NOMO-1 (cell line): ENCODE measurements at regions not wholly inside any gene's neighbourhood (a gene's known extent, or its start where the extent isn't known, plus 50 kb on each side); places are given as distances from the start of the nearest gene placed in this dataset.
A peak's percentile ranks its signal among the peaks of the same experiment; 100 is the strongest.
"Not testable (repeated sequence)": the region's sequence is repeated elsewhere in the genome, so short reads cannot be mapped to it uniquely, and the experiment has no call there.

Source experiments
- DNase-seq, 2 experiments: peaks; one replicate each; lab custom pipeline; 2025; ENCODE audit not compliant: unreplicated experiment in 2 of 2; lab: John Stamatoyannopoulos, UW

DNA sequence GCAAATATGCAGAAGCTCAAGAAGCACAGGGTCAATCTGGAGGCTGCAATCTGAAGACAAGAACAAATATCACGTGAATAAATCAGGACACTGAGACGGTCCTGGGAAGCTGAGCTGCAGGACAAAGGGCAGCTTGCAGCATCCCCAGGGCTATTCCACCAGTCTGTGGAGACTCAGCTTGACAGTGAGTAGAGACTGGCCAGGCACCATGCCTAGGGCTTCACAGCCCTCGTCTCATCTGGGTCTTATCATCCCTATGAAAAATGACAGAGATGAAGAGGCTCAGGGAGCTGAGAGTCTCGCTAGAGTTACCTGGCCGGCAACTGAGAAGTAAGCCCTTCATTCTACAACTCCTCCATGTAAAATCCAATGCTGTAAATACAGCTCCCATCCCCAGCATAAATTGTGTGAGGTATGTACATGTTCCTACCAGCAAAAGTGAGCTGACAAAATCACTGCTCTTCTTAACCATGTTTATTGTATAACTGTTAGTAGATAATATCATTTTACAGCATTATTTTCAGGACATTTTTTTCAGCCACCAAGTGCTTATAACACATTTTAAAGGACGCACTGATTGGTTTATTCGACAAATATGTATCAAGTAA is 186.6 kb upstream of the IGFBP3 start:
- no peak for DNase-seq

- no peak for DNase-seq
Measured at GRCh38 chr7:46100521-46100920, 179.4 kb upstream of the IGFBP3 start.

DNA sequence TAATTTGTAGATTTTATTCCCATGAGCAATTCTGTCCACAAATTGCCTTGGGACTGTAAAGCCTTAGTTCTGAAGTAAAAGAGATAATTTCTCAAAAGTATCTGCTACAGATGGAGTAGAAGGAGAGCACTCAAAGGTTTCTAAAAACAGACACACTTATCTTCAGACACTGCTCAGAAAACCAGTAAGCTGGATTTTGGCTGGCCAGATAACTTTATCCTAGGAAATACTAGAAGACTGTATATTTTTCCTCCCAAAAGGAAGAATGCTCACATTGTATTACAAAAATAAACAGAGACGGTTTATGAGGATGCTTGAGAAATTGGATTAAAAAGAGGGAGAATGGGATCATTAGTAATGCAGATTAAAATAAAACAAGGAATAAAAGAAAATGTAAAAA is 178.0 kb upstream of the IGFBP3 start:
- DNase-seq, result no peak

DNA sequence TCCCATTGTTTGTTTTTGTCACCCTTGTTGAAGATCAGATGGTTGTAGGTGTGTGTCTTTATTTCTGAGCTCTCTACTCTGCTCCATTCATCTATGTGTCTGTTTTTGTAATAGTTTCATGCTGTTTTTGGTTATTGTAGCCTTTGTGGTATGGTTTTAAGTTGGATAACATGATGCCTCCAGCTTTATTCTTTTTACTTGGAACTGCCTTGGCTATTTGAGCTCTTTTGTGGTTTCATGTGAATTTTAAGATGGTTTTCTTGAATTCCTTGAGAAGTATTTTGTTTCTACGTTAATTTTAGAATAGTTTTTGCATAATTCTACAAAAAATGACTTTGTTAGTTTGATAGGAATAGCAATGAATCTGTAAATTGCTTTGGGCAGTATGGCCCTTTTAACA is 170.0 kb upstream of the IGFBP3 start:
- no peak for DNase-seq

DNA sequence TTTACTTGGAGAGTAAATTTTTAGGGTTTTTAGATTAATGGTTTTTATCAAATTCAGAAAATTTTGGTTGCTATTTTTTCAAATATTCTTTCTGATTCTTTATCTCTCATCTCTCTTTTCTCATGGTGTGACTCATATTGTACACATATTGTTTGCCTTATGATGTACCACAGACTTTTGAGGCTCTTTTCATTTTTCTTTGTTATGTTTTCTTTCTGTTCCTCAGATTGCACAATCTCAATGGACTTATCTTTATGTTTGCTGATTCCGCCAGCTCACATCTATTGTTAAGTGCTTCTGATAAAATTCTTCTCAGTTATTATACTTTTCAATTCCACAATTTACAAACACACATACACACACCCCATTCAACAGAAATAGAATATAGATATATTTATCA is 168.2 kb upstream of the IGFBP3 start:
- DNase-seq, result no peak

GRCh38 chr7:46088486-46088885 is 167.4 kb upstream of the IGFBP3 start:
- DNase-seq, result not testable (repeated sequence)

DNA sequence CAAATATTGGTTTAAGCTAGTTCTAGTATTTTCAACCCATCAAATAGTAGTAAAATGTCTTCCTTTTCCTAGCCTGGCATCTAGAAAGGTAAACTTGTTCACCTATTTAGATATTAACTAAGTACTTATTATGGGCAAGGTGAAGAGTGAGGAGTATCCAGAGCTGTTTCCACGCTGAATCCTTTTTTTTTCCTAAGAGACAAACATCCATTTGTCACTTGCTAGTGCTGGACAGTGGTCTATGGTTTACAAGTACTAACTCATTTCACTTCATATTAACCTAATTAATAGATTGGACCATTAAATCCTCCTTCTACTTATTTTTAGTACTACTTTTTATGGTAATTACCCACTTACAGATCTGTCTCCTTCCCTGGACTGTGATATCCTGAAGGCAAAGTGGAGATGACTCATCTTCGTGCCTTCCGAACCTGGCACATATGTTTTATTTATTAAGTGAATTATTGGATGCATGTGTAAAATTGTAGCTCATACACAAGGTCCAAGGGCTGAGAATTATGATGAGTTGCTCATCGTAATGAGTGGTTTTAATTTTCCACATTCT is 159.6 kb upstream of the IGFBP3 start:
- DNase-seq, result no peak

DNA sequence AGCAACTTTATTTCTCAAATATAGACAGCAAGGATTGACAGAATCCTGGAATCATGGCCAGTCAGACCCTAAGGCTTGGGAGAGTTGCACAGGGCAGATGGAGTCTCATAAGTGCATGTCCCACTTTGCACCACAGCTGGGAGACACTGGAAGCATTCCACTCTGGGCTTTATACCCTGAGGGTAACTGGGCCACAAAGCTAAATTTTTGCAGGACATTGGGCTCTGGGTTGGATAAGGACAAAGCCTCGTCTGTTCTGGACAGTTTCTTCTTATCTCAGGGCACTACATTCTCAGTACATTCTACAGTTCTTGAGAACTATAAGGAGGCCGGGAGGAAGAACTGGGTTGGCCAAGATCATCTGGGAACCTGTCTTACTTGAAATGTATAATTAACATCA is 158.3 kb upstream of the IGFBP3 start:
- no peak for DNase-seq

DNA sequence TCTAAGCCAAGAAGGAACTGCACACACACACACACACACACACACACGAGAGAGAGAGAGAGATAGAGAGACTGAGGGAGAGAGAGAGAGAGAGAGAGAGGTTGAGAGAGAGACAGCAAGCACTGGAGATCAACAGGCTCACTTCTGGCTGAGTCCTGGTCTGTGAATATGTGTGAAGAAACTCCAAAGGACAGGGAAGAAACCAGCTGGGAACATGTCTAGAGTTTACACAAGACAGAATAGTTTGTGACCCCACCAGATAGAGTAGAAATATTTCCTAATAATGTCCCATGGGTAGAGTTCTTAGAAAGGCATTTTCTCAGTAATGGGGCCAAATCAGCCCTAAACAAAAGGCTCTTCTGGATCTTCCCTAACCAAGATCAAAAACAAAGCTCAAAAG is 155.5 kb upstream of the IGFBP3 start:
- DNase-seq, result no peak

GRCh38 chr7:46072722-46073121 is 151.7 kb upstream of the IGFBP3 start:
- no peak for DNase-seq

DNA sequence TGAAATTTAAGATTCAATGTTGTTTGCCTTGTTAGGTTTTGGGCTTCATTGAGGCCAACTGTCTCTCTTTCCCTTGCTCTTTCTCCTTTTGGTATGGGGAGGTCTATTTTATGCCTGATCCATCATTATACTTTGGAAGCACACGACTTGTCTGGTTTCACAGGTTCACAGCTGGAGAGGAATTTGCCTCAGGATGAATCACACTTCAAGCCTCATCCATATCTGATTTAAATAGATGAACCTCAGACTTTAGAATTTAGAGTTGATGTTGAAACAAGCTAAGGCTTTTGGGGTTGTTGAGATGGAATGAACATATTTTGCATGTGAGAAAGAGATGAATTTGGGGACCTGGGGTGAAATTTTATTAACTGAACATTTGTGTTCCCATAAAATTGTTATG is 150.5 kb upstream of the IGFBP3 start:
- no peak for DNase-seq

GRCh38 chr7:46071076-46071475 is 150.0 kb upstream of the IGFBP3 start:
- DNase-seq, result no peak

- DNase-seq, result no peak
Measured at GRCh38 chr7:46068159-46068558, 147.1 kb upstream of the IGFBP3 start.

DNA sequence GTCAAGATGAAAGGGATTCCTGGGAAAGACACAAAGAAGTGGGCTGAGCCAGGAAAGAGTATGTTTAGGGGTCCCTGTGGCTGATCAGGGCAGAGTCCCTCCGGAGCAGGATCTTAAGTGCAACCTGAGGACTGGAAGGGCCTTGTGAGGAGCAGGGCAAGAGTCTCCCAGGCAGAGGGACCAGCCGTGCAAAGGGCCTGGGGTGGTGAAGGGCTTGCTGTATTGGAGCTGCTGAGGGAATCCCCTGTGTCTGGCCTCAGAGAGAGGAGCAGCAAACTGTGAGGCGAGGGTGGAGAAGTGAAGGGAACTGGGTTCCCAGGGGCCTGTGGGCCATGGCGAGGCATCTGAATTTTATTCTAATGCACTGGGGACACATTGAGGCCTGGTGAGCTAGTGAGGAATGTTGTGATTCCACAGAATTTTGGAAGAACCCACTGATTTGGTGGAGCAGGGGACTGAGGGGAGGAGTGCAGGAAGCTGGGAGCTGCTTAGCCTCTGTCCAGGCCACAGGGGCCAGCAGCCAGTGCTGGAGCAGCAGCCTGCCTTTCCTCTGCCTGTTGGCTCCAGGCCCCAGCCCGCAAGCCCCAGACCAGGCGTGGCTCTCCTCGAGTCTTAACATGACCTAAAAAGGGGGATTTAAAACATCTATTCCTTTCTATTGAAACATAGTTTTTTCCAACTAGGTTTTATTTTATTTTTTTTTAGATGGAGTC is 138.4 kb upstream of the IGFBP3 start:
- DNase-seq, result no peak

DNA sequence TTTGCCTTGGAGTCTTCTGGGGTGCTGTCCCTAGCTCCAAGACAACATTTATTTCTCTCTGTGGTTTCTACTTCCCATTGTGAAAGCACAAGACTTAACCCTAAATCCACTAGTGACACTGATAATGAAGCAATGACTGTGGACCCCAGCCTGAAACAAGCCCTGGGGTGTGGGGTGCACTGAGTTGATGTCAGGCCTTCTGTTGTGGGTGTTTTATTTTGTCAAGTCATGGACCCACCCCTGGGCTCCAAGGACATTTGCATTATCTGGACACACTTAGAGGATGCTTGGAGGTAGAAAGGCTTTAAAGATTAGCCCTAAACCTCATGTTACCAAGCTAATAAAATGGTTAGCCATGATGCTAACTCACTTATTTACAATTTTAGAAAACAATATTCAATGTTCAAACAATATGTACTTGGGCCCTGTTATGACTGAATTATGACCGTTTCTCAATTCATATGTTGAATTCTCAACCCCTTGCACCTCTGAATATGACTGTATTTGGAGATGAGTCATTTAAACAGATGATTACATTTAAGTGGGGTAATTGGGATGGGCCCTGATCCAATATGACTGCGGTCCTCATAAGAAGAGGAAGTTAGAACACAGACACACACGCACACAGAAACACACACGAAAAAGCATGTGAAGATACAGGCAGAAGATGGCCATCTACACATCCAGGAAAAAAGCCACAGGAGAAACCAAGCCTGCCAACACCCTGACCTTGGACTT is 137.2 kb upstream of the IGFBP3 start:
- peak; percentile 78 to 82 for DNase-seq

GRCh38 chr7:46054915-46055314 is 133.8 kb upstream of the IGFBP3 start:
- DNase-seq, result no peak

DNA sequence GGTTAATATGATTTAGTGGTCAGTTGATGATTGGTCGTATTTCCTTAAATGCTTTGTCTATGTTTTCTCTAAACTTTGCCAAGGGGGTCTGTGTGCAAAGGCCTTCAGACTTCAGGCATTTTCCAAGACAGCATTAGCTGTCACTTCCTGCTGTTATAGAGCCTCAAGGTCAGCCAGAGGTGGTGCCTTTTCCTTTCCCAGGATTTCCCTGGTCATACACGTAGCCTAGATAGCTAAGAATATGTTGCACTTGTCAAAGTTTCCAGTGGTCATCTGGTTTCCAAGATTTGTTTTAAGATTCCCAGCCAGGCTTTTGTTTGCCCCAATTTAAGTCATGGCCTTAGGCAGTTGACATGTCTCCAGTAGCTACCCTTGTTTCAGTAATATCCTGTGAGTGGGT is 133.2 kb upstream of the IGFBP3 start:
- no peak for DNase-seq

GRCh38 chr7:46047581-46047980 is 126.5 kb upstream of the IGFBP3 start:
- no peak for DNase-seq

GRCh38 chr7:46043338-46043737 is 122.3 kb upstream of the IGFBP3 start:
- not testable (repeated sequence) for DNase-seq

DNA sequence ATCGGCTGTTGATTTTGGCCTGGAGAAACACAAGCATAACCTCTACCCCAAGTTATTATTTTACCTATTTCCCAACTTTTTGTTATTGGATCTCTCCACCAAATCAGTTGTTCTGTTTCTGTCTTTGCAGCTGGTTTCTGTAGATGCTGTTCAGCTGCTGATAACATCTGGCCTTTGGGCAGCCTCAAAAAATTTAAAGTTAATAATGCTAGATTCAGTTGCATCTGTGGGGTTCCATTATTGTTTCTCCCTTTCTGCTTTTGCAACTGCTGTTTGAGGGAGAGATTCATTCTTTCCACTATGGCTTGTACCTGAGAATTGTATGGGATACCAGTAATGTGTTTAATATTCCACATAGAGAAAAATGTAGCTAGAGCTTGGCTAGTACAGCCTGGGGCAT is 118.7 kb upstream of the IGFBP3 start:
- DNase-seq, result not testable (repeated sequence)

- no peak for DNase-seq
Measured at GRCh38 chr7:46035166-46035565, 114.1 kb upstream of the IGFBP3 start.
